GM21423 (cell line): ENCODE measurements at regions not wholly inside any gene's neighbourhood (a gene's known extent, or its start where the extent isn't known, plus 50 kb on each side); places are given as distances from the start of the nearest gene placed in this dataset.

Experiments used
- ATAC-seq: cut with Tn5 transposase; IDR thresholded peaks from one replicate; pipeline ENCODE4 v1.9.1; 2021; ENCODE audit warnings: mild to moderate bottlenecking, moderate library complexity; ENCODE audit not compliant: unreplicated experiment

DNA sequence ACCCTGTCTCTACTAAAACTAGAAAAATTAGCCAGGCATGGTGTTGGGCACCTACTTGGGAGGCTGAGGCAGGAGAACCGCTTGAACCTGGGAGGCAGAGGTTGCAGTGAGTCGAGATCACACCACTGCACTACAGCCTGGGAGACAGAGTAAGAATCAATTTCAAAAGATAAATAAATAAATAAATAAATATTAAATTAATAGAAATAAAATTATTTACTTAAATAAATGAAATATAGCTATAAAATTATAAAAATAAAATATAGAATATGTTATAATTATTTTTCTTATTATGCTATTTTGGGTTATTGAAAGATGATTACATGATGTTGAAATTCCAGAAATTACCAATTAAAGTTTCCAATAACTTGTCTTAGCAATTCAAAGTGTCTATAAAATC lies 1029.8 kb upstream of the AGA start:
- no peak for ATAC-seq

DNA sequence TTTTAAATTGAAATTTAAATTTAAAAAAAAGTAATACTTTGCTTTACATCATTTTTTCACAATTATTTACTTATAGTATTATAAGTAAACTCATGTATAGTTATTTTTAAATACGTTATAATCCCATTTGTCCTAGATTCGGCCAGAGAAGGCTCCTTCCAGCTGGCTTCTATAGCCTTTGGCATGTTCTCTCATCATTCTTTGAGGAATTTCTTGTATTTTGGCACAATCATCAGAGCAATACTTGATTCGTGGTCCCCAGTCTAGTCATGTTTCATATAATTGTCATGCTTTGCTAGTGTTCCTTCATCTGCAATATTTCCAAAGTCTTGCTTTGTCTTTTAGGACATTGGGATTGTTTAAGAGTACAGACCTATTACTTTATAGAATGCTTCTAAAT lies 1037.9 kb upstream of the AGA start:
- no peak for ATAC-seq

DNA sequence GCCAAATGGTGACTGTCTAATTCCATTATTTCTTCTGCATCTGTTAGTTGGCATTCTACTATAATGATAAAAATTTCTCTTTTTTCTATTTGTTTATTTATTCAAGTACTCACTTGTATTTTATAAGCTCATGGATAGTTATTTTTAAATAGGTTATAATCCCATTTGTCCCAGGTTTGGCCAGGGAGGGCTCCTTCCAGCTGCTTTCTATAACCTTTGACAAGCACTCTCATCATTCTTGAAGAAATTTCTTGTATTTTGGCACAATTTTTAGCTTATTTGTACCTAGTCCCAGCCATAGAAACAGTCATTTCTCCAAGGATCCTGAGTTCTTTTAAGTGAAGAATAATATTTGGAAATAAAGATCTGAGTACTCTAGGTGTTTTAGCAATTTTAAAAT lies 1038.6 kb upstream of the AGA start:
- no peak for ATAC-seq

DNA sequence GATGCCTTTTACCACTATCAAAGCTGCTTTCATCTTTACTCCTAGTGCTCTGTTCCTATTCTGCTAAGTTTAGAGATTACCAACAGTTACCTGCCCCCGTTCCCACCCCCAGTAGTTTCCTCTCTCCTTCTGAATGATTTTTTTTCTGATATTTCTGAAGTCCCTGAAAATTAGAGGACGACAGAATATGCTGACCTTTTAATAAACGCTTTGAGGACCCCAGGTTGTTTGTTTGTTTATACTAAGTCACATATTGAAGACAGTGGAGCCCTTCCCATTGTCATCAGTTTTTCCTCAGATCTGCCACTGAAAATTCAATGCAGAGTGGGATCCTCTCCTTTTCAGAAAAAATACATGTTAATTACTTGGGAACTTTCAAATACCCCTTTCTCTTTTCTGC lies 1039.3 kb upstream of the AGA start:
- no peak for ATAC-seq

DNA sequence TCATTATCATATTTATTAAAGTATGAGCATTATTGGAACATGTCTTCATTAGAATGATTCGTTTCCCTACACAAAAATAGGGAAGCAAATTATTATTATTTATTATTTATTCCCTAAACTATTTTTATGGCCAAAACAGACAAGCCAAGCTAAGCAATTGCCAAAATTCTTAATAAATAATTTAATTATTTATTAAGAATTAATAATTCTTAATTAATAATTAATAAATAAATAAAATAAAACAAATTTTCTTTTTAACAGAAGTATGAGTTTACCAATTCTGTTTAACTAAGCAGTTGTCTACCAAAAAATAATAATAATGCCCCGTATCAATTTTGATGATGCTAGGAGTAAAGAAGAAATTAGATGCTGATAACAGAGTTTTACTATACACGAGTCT lies 1080.8 kb upstream of the AGA start:
- ATAC-seq = no peak

DNA sequence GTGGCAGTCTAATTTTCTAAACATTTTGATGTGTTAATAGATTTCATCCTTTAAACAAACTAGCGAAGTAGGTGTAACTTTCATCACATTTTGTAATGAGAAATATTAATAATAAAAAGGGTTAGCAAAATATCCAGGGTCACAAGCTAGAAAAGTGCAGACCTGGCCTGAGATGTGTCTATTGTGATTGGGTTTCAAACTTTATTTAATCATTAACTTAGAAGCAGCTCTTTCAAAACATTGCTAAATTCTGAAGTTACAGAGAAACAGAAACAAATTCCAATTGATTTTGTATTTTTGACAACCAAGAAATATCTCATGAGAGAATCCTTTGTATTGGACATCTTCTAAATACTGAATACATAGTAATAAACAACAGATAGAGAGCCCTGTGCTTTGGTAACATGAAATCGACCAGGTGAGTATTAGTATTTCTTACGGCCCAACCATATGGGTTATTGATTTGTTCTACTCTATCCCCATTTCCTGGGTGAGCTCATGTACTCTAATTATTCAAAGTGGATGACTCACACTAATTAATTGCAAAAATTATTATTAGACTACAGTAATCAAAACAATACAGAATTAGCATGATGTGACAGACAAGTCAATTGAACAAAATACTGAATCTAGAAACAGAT lies 1093.8 kb upstream of the AGA start:
- ATAC-seq = no peak

DNA sequence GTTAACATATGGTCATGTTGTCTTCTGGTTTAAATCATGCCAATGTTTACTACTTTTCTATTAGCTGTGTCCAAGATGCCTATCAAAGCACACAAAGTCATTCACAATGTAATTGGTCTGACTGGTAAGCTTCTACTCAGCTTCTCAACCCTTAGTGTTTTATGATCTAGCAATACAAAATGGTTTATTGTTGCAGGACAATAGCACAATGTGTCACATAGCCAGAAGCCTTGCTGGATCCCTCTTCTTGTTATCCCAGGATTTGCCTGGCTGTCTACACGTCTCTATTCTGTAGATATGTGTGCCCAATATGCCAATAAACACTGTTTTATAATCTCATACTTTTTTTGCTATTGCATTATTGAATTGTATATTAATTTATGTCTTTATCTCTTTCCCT lies 1111.0 kb upstream of the AGA start:
- ATAC-seq = no peak

DNA sequence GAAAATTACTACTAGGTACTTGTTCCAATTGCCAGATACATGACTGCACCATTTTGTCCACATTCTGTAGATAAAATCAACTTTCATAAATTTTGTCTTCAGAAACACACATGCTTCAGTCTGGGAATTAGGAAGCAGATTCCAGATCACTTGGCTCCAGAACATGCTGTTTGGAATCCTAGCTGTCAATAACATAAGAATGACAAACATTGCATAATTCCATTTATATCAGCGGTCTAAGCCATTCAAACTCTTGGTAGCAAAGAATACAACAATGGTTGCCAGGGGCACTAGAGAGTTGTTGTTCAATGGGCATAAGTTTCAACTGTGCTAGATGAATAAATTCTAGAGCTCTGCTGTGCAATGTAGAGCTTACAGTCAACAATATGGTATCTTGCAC lies 1112.1 kb upstream of the AGA start:
- no peak for ATAC-seq

DNA sequence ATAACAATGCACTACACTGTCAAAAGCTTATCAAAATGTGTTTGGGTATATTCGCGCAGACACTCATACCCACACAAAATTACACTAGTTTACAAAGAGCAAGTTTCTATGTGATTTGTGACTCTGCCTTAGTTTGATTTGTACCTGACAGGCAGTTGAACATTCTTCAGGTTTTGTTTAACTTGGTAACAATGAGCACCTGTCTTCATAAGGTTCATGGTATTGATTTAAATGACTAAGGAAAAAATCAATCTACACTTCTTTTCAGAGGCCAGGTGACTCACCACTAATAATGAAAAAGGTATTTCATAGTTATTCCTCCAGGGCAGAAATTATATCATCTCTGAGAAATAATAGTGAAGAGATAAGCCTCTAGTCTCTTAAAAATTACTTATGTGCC lies 1114.6 kb upstream of the AGA start:
- no peak for ATAC-seq

DNA sequence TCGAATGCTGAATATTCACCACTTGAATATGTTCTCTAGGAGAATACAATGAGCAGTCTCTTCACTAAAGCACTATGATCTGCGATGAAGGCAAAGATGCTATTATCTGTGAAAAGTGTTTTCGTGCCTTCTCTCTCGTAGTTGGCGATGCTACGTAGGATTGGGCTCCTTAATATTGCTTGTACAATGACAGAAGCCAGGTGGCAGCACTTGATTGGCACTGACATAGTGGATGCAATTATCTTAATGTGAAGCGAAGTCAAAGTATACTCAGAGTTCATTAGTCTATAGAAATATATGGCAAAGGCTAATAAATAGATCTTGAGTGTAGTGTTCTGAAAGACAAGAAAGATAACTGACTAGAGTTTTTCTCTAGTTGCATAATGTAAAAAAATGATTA lies 1135.7 kb upstream of the AGA start:
- ATAC-seq = no peak

DNA sequence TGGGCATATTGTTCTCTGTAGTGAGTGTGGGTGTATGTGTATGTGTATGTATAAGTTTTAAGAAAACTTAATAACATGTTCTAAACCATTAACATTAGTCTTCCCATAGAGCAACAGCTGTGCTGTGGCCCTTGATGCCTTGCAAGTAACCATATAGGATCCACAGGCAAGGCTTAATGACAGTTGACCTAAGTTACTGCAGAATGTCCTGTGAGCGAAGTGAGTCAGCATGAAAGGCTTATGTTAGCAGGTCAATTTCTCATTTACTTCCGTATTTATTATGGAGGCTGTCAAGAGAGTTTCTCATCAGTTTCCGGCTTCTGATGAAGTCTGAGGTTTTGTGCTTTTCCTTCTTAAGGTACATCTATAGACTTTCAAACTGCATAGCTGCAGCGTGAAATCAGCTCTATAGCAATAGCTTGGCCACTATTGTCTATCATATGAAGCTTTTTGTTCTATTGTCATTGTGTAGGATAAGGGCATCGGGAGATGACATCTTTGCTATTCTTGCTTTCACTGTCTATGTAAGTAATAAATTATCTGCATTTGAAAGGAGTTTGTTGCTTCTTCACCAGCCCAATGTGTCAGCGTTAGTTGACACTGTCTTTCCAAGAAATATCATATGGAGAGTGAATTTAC lies 1153.4 kb upstream of the AGA start:
- ATAC-seq = no peak

DNA sequence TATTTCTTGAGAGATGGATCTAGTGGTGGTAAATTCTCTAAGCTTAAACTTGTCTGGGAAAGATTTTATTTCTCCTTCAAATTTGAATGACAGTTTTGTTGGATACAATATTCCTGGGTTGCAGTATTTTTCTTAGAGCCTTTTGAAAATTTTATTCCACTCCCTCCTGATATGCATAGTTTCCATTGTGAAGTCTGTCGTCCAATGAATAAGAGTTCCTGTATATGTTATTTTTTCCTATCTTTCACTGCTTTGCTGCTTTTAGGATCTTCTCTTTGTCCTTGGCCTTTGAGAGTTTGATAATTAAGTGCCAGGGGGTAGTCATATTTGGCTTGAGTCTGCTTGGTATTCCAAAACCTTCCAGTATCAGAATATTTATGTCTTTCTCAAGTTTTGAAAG lies 1156.4 kb upstream of the AGA start:
- no peak for ATAC-seq

DNA sequence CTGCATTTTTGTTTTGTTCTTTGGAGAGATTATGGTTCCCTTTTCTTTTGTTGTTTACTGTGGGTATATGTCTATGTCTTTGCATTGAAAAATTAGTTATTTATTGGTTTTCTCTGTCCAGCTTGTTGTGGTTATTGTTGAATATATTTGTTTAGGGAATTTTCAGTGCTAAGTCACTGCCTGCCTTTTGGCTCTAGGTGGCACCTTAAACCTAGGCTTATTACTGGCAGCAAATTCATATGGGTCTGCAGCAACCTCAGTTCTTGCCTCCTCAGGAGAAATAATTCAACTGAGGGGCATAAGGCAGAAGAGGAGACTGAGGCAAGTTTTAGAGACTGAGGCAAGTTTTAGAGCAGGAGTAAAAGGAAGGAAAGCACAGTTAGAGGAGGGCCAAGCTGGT lies 1157.3 kb upstream of the AGA start:
- no peak for ATAC-seq

DNA sequence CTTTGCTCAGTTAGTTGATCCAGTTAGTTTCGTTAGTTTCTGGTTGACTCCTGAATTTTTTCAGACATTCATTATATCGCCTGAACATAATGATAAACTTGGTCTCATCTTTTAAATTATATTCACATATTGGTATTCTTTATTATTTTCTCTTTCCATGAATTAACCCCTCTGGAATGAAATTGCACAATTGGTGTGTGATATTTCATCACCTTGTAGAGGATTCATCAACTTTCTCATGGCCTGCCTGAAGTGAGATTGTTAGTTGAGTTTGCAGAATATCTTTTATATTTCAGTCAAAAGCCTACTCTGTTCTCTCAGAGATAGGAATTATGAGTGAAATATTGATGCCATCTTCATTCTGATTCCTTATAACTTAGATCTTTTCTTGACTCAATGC lies 1160.6 kb upstream of the AGA start:
- ATAC-seq = no peak

DNA sequence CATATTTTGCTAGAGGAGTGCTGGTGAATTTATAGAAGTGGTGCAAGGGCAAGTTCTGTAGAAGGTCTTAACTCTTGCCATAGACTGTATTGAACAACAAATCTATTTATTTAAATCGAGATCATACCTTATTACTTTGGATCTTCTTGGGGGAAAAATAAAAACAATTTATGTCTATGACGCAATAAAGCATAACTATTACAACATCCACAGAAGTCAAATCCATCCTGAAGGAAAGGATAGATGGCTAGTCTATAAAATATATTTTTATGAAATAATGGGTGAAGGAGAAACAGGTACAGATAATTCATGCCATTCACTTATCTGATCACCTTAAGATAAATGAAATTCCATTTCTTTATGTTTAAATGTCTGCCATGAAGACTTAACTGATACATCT lies 1168.8 kb upstream of the AGA start:
- no peak for ATAC-seq

DNA sequence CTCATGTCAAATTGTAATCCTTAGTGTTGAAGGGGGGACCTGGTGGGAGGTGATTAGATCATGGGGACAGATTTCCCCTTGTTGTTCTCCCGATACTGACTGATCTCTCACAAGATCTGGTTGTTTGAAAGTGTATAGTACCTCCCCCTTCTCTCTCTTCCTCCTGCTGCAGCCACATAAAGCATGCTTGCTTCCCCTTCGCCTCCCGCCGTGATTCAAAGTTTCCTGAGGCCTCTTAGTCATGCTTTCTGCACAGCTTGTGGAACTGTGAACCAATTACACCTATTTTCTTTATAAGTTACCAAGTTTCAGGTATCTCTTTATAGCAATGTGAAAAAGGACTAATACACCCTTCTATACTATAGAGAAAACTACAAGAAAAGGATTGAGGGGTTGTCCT lies 1170.5 kb upstream of the AGA start:
- no peak for ATAC-seq

DNA sequence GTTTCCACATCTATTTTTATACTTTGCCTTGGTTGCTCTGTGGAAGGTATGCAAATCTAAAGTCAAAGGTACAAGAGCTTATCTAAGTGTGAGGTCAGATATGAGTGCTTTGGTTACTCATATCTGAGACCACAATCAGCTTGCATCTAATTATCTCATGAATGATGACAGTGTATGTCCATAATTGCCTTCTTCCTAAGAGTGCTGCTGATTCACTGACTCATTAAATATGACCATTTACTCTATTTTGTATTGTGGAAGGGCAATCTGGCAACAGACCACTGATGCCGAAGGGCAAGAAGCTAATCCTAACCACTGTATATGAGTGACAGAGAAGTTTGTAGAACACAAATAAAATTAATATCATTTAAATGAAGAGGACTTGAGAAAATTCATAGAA lies 1190.2 kb upstream of the AGA start:
- no peak for ATAC-seq

DNA sequence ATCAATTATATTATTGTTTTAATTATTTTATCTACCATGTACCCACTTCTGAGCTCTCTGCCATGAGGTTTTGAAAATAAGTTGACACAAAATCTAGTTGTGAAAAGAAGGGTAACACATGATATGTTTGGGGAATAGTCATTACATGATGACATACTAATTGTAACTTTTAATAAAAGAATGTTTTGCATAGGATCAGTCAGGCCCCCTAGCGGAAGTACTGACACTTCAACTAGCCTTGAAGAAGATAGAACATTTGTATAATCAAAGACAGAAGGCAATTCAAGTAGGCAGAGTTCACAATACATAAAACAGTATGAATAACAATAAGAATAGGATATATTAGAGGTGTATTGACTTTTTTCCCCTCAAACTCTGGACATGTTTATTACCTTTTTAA lies 1191.0 kb upstream of the AGA start:
- no peak for ATAC-seq

DNA sequence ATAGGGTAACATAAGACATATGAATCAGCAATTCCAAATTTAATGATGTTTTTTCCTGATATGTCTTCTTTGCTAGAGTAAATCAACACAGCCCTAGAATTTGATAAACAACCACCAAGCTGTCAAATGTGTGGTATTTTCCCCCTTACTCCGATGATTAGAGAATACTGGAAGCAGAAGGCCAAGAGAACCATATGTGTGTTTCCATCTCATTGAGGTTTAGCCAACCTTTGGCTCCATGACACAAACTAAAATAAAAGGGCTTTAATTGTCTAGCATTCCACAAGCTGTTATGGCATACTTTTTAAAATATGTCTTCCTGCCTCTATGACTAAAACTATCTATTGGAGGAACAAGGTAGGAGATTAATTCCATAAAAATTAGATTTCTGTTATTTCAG lies 1222.4 kb upstream of the AGA start:
- ATAC-seq = no peak

DNA sequence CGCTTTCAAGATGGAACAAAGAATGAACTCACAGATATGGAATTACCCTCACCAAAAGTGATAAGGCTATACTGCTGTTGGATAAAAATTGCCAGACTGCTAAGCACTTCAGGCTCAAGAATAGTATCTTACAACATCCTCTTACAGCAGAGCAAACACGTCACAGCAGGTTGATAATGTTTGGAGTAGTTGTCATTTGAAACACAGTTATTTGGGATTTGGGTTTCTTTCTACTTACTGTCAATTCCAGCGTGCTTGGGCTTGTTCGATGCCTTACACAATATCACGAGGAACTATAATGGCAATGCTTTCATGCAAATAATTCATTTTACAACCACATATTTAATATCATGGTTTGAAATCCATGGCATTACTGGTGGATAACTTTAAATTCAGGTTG lies 1223.7 kb upstream of the AGA start:
- no peak for ATAC-seq

DNA sequence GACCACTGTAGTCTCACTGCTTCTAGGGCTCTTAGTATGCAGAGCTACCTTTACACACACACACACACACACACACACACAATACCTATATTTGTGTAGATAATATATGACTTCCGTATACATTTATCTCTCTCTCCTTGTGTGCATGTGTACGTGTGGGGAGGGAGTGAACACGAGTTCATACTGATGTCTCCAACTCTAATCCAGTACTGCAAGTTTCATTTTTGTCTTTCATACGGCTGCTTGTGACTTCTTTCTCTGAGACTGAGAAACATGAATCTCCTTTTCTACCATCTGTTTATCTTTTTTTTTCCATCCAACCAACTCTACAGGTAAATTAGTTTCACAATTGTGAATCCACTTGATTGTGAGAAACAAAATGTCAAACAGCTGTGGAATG lies 1229.5 kb upstream of the AGA start:
- ATAC-seq = no peak

DNA sequence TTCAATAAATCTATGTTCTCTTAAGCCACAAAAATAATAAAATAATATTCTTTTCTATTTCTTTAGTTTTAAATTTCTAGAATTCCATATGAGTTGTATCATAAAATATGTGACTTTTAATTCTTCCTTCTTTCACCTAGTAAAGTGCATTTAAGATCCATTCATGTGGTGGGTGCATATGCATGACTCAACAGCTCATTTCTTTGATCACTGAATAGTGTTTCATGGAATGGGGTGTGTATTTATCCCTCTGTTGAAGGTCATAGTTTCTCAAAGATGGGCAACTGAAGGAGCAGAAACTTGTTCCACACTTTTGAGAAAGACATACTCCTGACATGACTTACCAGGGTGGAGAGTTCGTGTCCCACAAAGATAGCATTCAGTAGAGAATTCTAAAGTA lies 1230.3 kb upstream of the AGA start:
- no peak for ATAC-seq

DNA sequence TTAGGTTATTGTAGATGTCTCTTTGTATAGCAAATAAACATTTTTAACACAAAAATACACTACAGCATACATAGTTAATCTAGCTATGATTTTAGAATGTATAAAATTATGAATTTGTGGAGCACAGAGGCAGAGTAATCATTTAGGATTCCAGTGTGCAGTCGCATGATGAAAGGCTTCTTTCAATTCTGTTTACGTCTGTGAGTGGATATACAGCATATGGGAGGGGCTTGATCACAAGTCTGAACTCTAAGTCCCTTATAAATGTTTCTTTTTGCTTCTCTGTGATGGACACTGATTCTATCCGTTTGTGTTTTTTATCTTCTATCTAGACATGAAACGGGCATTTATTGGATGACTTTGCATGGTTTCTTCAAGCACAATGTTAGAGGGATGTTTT lies 1239.6 kb upstream of the AGA start:
- ATAC-seq = no peak
